Stimulated activated naive CD8-positive, alpha-beta T cell treated with anti-CD3 and anti-CD28 coated beads, Interleukin-15, amount 100 ng/mL, for 72 hours (primary cell): ENCODE measurements at regions not wholly inside any gene's neighbourhood (a gene's known extent, or its start where the extent isn't known, plus 50 kb on each side); places are given as distances from the start of the nearest gene placed in this dataset.
"Not testable (repeated sequence)": the region's sequence is repeated elsewhere in the genome, so short reads cannot be mapped to it uniquely, and the experiment has no call there.

ENCODE experiments used
- ATAC-seq: fragments of 150-1000 bp; cut with Tn5 transposase; 2 replicates; pipeline ENCODE4 v1.10.0; 2021; ENCODE audit warnings: mild to moderate bottlenecking, moderate library complexity
- DNase-seq, 2 donors: peaks; one replicate each; pipeline ENCODE4 v3.0.0; 2021 to 2022
- H3K27ac Mint-ChIP-seq, 2 donors: one replicate each; pipeline ENCODE4 v1.8.0; 2022; ENCODE audit warnings: mild to moderate bottlenecking in 2 of 2, mixed read lengths in 2 of 2, moderate library complexity in 2 of 2
- H3K27me3 Mint-ChIP-seq: one replicate; pipeline ENCODE4 v1.8.0; 2022; ENCODE audit warnings: mixed read lengths
- H3K4me1 Mint-ChIP-seq: one replicate; pipeline ENCODE4 v1.8.0; 2022; ENCODE audit warnings: mild to moderate bottlenecking, mixed read lengths
- H3K4me3 Mint-ChIP-seq, 2 donors: one replicate each; pipeline ENCODE4 v1.8.0; 2022; ENCODE audit warnings: mild to moderate bottlenecking in 2 of 2, mixed read lengths in 2 of 2, moderate library complexity in 1 of 2
- H3K9me3 Mint-ChIP-seq, 2 donors: one replicate each; pipeline ENCODE4 v1.8.0; 2022; ENCODE audit warnings: mixed read lengths in 2 of 2

GRCh38 chr1:238648751-238649150 is 737.6 kb upstream of the CHRM3 start:
- H3K27me3 Mint-ChIP-seq = no peaks in the 10 kb centered on the region
- H3K9me3 Mint-ChIP-seq = no peaks in the 10 kb centered on the region
- H3K27ac Mint-ChIP-seq = no peak overlapping the region
- ATAC-seq (no peak), DNase-seq (no peak)
- H3K4me3 Mint-ChIP-seq = no peak overlapping the region
- no peaks in the 10 kb centered on the region for H3K4me1 Mint-ChIP-seq

GRCh38 chr1:238648296-238648695 is 738.1 kb upstream of the CHRM3 start:
- ATAC-seq (no peak), DNase-seq (no peak)
- Mint-ChIP-seq H3K9me3 (no peaks in the 10 kb centered on the region), H3K27me3 (no peaks in the 10 kb centered on the region), H3K27ac (no peak overlapping the region), H3K4me1 (no peaks in the 10 kb centered on the region), H3K4me3 (no peak overlapping the region)

GRCh38 chr1:238647877-238648276 is 738.5 kb upstream of the CHRM3 start:
- DNase-seq (no peak), ATAC-seq (no peak)
- Mint-ChIP-seq H3K9me3 (no peaks in the 10 kb centered on the region), H3K27ac (no peak overlapping the region), H3K4me3 (no peak overlapping the region), H3K27me3 (no peaks in the 10 kb centered on the region), H3K4me1 (no peaks in the 10 kb centered on the region)

- H3K4me3 Mint-ChIP-seq = no peak overlapping the region
- DNase-seq = no peak
- H3K27me3 Mint-ChIP-seq = no peaks in the 10 kb centered on the region
- no peak for ATAC-seq
- no peak overlapping the region for H3K27ac Mint-ChIP-seq
- no peaks in the 10 kb centered on the region for H3K4me1 Mint-ChIP-seq
- H3K9me3 Mint-ChIP-seq = no peaks in the 10 kb centered on the region
Measured at GRCh38 chr1:238642231-238642630, 744.1 kb upstream of the CHRM3 start.

GRCh38 chr1:238639861-238640260 is 746.5 kb upstream of the CHRM3 start:
- ATAC-seq = no peak

GRCh38 chr1:238628110-238628509 is 737.4 kb upstream of the ZP4 start:
- Mint-ChIP-seq H3K4me3 (no peak overlapping the region), H3K9me3 (peaks cover 6 to 13% of the 10 kb centered on the region in 2 donors), H3K27ac (no peak overlapping the region), H3K4me1 (no peaks in the 10 kb centered on the region), H3K27me3 (no peaks in the 10 kb centered on the region)
- no peak for ATAC-seq
- no peak for DNase-seq

More at GRCh38 chr1:238639861-238640260, 746.5 kb upstream of the CHRM3 start:
- H3K4me3 Mint-ChIP-seq = no peak overlapping the region
- no peak for DNase-seq
- H3K27ac Mint-ChIP-seq = no peak overlapping the region
- no peaks in the 10 kb centered on the region for H3K27me3 Mint-ChIP-seq
- no peaks in the 10 kb centered on the region for H3K9me3 Mint-ChIP-seq
- no peaks in the 10 kb centered on the region for H3K4me1 Mint-ChIP-seq

GRCh38 chr1:238624776-238625175 is 734.1 kb upstream of the ZP4 start:
- H3K4me3 Mint-ChIP-seq = no peak overlapping the region
- no peak for ATAC-seq
- peaks cover 6 to 13% of the 10 kb centered on the region in 2 donors for H3K9me3 Mint-ChIP-seq
- no peaks in the 10 kb centered on the region for H3K27me3 Mint-ChIP-seq
- DNase-seq = no peak
- no peak overlapping the region for H3K27ac Mint-ChIP-seq
- H3K4me1 Mint-ChIP-seq = no peaks in the 10 kb centered on the region

- no peaks in the 10 kb centered on the region for H3K4me1 Mint-ChIP-seq
- H3K4me3 Mint-ChIP-seq = no peak overlapping the region
- H3K27ac Mint-ChIP-seq = no peak overlapping the region
- H3K27me3 Mint-ChIP-seq = no peaks in the 10 kb centered on the region
- no peak for ATAC-seq
- no peak for DNase-seq
- peaks cover 3 to 9% of the 10 kb centered on the region in 2 donors for H3K9me3 Mint-ChIP-seq
Measured at GRCh38 chr1:238621405-238621804, 730.7 kb upstream of the ZP4 start.

GRCh38 chr1:238619652-238620051 is 728.9 kb upstream of the ZP4 start:
- no peaks in the 10 kb centered on the region for H3K27me3 Mint-ChIP-seq
- no peaks in the 10 kb centered on the region for H3K4me1 Mint-ChIP-seq
- peaks cover 5 to 13% of the 10 kb centered on the region in 2 donors for H3K9me3 Mint-ChIP-seq
- no peak for ATAC-seq
- no peak overlapping the region for H3K27ac Mint-ChIP-seq
- DNase-seq = no peak
- no peak overlapping the region for H3K4me3 Mint-ChIP-seq

- Mint-ChIP-seq H3K9me3 (peaks cover 9 to 16% of the 10 kb centered on the region in 2 donors), H3K4me3 (no peak overlapping the region), H3K27ac (no peak overlapping the region), H3K27me3 (no peaks in the 10 kb centered on the region), H3K4me1 (no peaks in the 10 kb centered on the region)
- DNase-seq = no peak
- no peak for ATAC-seq
Measured at GRCh38 chr1:238611406-238611805, 720.7 kb upstream of the ZP4 start.

- H3K27ac Mint-ChIP-seq = no peak overlapping the region
- H3K4me1 Mint-ChIP-seq = no peaks in the 10 kb centered on the region
- no peaks in the 10 kb centered on the region for H3K27me3 Mint-ChIP-seq
- DNase-seq = no peak
- H3K4me3 Mint-ChIP-seq = no peak overlapping the region
- ATAC-seq = no peak
- H3K9me3 Mint-ChIP-seq = peaks cover 5 to 11% of the 10 kb centered on the region in 2 donors
Measured at GRCh38 chr1:238608144-238608543, 717.4 kb upstream of the ZP4 start.

GRCh38 chr1:238606896-238607295 is 716.2 kb upstream of the ZP4 start:
- DNase-seq = no peak

GRCh38 chr1:238606457-238606856 is 715.7 kb upstream of the ZP4 start:
- Mint-ChIP-seq H3K4me1 (no peaks in the 10 kb centered on the region), H3K4me3 (no peak overlapping the region), H3K9me3 (peaks cover 4 to 11% of the 10 kb centered on the region in 2 donors), H3K27ac (no peak overlapping the region), H3K27me3 (no peaks in the 10 kb centered on the region)
- DNase-seq (no peak), ATAC-seq (no peak)

More at GRCh38 chr1:238606896-238607295, 716.2 kb upstream of the ZP4 start:
- peaks cover 4 to 11% of the 10 kb centered on the region in 2 donors for H3K9me3 Mint-ChIP-seq
- no peak overlapping the region for H3K27ac Mint-ChIP-seq
- no peaks in the 10 kb centered on the region for H3K27me3 Mint-ChIP-seq
- H3K4me3 Mint-ChIP-seq = no peak overlapping the region
- ATAC-seq = no peak
- no peaks in the 10 kb centered on the region for H3K4me1 Mint-ChIP-seq

- H3K4me3 Mint-ChIP-seq = no peak overlapping the region
- H3K9me3 Mint-ChIP-seq = peaks cover 4 to 5% of the 10 kb centered on the region in 2 donors
- H3K4me1 Mint-ChIP-seq = no peaks in the 10 kb centered on the region
- no peaks in the 10 kb centered on the region for H3K27me3 Mint-ChIP-seq
- H3K27ac Mint-ChIP-seq = no peak overlapping the region
- DNase-seq (no peak), ATAC-seq (no peak)
Measured at GRCh38 chr1:238604357-238604756, 713.6 kb upstream of the ZP4 start.

GRCh38 chr1:238601604-238602003 is 710.9 kb upstream of the ZP4 start:
- not testable (repeated sequence) for H3K27me3 Mint-ChIP-seq, H3K4me3 Mint-ChIP-seq, DNase-seq, H3K27ac Mint-ChIP-seq, H3K4me1 Mint-ChIP-seq, H3K9me3 Mint-ChIP-seq, ATAC-seq

- peaks cover 0 to 7% of the 10 kb centered on the region in 2 donors for H3K9me3 Mint-ChIP-seq
- H3K4me3 Mint-ChIP-seq = no peak overlapping the region
- no peaks in the 10 kb centered on the region for H3K27me3 Mint-ChIP-seq
- no peak overlapping the region for H3K27ac Mint-ChIP-seq
- H3K4me1 Mint-ChIP-seq = no peaks in the 10 kb centered on the region
- ATAC-seq = no peak
- no peak for DNase-seq
Measured at GRCh38 chr1:238596703-238597102, 706.0 kb upstream of the ZP4 start.

GRCh38 chr1:238592621-238593020 is 701.9 kb upstream of the ZP4 start:
- H3K27ac Mint-ChIP-seq = no peak overlapping the region
- DNase-seq = no peak

More at GRCh38 chr1:238592621-238593020, 701.9 kb upstream of the ZP4 start:
- H3K27me3 Mint-ChIP-seq = no peaks in the 10 kb centered on the region
- H3K9me3 Mint-ChIP-seq = peaks cover 3 to 7% of the 10 kb centered on the region in 2 donors
- H3K4me3 Mint-ChIP-seq = no peak overlapping the region
- no peaks in the 10 kb centered on the region for H3K4me1 Mint-ChIP-seq
- no peak for ATAC-seq
